ENCODE measurements at regions not wholly inside any gene's neighbourhood (a gene's known extent, or its start where the extent isn't known, plus 50 kb on each side); places are given as distances from the start of the nearest gene placed in this dataset.

DNA sequence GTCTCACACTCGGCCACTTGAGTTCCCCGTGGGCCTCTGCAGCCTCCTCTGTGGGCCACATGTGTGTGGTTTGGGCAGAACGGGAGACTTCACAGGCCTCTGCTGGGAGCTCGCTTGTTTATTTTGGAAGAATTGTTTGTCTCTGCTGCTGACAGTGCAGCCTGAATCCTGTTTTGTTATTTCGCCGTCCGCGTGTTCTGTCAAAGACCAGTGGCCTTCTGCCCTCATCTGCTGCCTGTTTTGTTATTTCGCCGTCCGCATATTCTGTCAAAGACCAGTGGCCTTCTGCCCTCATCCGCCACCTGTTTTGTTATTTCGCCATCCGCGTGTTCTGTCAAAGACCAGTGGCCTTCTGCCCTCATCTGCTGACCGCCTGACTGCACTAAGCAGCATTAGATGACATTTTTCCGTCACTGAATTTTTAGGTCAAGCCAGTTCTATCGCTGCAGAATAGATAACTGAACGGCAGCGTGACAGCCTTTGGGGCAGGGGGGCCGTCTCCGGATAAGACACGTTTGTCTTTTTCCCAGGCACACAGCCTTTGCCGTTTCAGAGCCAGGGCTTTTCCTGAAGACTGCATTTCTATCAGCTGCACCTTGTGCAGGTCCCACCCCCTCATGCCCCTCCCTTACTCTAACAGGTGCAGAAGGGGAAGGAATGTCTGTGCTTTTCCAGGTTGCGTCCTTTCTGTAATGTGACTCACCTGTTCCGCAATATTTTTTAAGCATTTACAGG lies 158.5 kb upstream of the AFDN start:
- Histone ChIP-seq H3K14ac (ENCODE audit: low read length) (no peak overlapping the region), H2AFZ (ENCODE audit: insufficient read depth, low read length, poor library complexity) (no peak overlapping the region), H3K27me3 (ENCODE audit: insufficient read depth, low read length) (no peaks in the 10 kb centered on the region), H3K4me3 (ENCODE audit: low read depth, low read length) (no peak overlapping the region), H4K12ac (ENCODE audit: low read depth, low read length) (no peak overlapping the region), H3K79me1 (ENCODE audit: low read length) (peaks cover 25% of the 10 kb centered on the region), H2BK12ac (ENCODE audit: low read length) (peak overlapping the region; percentile 54), H3K79me2 (ENCODE audit: control insufficient read depth, insufficient read depth, low read length, poor library complexity) (peaks cover 10% of the 10 kb centered on the region), H2AK5ac (ENCODE audit: low read length) (no peak overlapping the region), H3K4ac (ENCODE audit: low read depth, low read length) (no peak overlapping the region), H3K18ac (ENCODE audit: low read length) (no peak overlapping the region), H3K9me3 (ENCODE audit: insufficient read depth, low read depth, low read length) (peaks cover 10% of the 10 kb centered on the region), H3K9ac (ENCODE audit: low read length) (no peak overlapping the region), H4K91ac (ENCODE audit: low read depth, low read length) (peak overlapping the region; percentile 21), H3K4me1 (ENCODE audit: control insufficient read depth in 1 of 2, insufficient read depth in 2 of 2, low read length in 2 of 2) (peaks cover 32 to 47% of the 10 kb centered on the region in 2 experiments), H3K23ac (ENCODE audit: low read length) (no peak overlapping the region), H4K8ac (ENCODE audit: low read depth, low read length) (no peak overlapping the region), H3K4me2 (ENCODE audit: low read length) (no peak overlapping the region), H3K36me3 (ENCODE audit: control insufficient read depth in 1 of 2, insufficient read depth in 2 of 2, low read length in 2 of 2) (no peaks in the 10 kb centered on the region), H3K27ac (ENCODE audit: low read depth, low read length) (no peak overlapping the region), H2BK120ac (ENCODE audit: insufficient read depth, low read length, poor library complexity) (peak overlapping the region; percentile 90), H2BK5ac (ENCODE audit: low read depth, low read length, poor library complexity) (no peak overlapping the region)
- DNase-seq, result peak in 1 of 2 donors; percentile 54
- no CpG with 5 or more reads among the region's 26 CpGs for WGBS (ENCODE audit: extremely low coverage, insufficient coverage, insufficient read length)

- H3K23ac ChIP-seq (ENCODE audit: low read length), result no peak overlapping the region
- peak overlapping the region; percentile 88 for H2BK5ac ChIP-seq (ENCODE audit: low read depth, low read length, poor library complexity)
- no peak overlapping the region for H2AFZ ChIP-seq (ENCODE audit: insufficient read depth, low read length, poor library complexity)
- H3K4me3 ChIP-seq (ENCODE audit: low read depth, low read length), result no peak overlapping the region
- H3K18ac ChIP-seq (ENCODE audit: low read length), result peak overlapping the region; percentile 96
- peak overlapping the region; percentile 71 for H3K27ac ChIP-seq (ENCODE audit: low read depth, low read length)
- peak overlapping the region; percentile 31 for H3K4ac ChIP-seq (ENCODE audit: low read depth, low read length)
- H3K4me1 ChIP-seq (ENCODE audit: control insufficient read depth in 1 of 2, insufficient read depth in 2 of 2, low read length in 2 of 2), result peaks cover 32 to 45% of the 10 kb centered on the region in 2 experiments
- peak overlapping the region; percentile 95 for H2BK12ac ChIP-seq (ENCODE audit: low read length)
- peak overlapping the region; percentile 18 for H4K8ac ChIP-seq (ENCODE audit: low read depth, low read length)
- H3K9me3 ChIP-seq (ENCODE audit: insufficient read depth, low read depth, low read length), result peaks cover 10% of the 10 kb centered on the region
- H4K91ac ChIP-seq (ENCODE audit: low read depth, low read length), result peak overlapping the region; percentile 96
- H3K9ac ChIP-seq (ENCODE audit: low read length), result no peak overlapping the region
- H2BK120ac ChIP-seq (ENCODE audit: insufficient read depth, low read length, poor library complexity), result peak overlapping the region; percentile 90
- no peaks in the 10 kb centered on the region for H3K27me3 ChIP-seq (ENCODE audit: insufficient read depth, low read length)
- peaks cover 10% of the 10 kb centered on the region for H3K79me2 ChIP-seq (ENCODE audit: control insufficient read depth, insufficient read depth, low read length, poor library complexity)
- no CpG with 5 or more reads among the region's 21 CpGs for WGBS (ENCODE audit: extremely low coverage, insufficient coverage, insufficient read length)
- peak overlapping the region; percentile 17 for H3K4me2 ChIP-seq (ENCODE audit: low read length)
- DNase-seq, result no peak
- H2AK5ac ChIP-seq (ENCODE audit: low read length), result peak overlapping the region; percentile 97
- peaks cover 25% of the 10 kb centered on the region for H3K79me1 ChIP-seq (ENCODE audit: low read length)
- H4K12ac ChIP-seq (ENCODE audit: low read depth, low read length), result no peak overlapping the region
- no peaks in the 10 kb centered on the region for H3K36me3 ChIP-seq (ENCODE audit: control insufficient read depth in 1 of 2, insufficient read depth in 2 of 2, low read length in 2 of 2)
- peak overlapping the region; percentile 85 for H3K14ac ChIP-seq (ENCODE audit: low read length)
These were observed 157.8 kb upstream of the AFDN start for GRCh38 chr6:167668754-167669552.

DNA sequence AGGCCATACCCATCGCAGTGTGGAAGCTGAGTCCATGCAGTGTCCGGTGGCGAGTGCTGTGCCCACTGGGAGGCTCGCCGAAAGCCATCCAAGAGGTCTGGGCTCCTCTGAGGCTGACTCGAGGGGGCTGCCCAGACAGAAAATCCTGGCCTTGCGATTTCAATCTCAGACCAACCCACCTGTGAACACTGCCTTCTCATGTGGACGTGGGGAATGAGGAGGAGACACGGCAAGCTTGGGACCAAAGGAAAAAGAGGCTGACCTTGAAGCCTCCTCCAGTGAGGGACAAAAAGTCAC lies 157.2 kb upstream of the AFDN start:
- peak overlapping the region; percentile 17 for H3K4me2 ChIP-seq (ENCODE audit: low read length)
- H3K4ac ChIP-seq (ENCODE audit: low read depth, low read length), result peak overlapping the region; percentile 31
- peak overlapping the region; percentile 95 for H2BK12ac ChIP-seq (ENCODE audit: low read length)
- peak overlapping the region; percentile 96 for H3K18ac ChIP-seq (ENCODE audit: low read length)
- H2BK5ac ChIP-seq (ENCODE audit: low read depth, low read length, poor library complexity), result peak overlapping the region; percentile 88
- peaks cover 25% of the 10 kb centered on the region for H3K79me1 ChIP-seq (ENCODE audit: low read length)
- peak overlapping the region; percentile 85 for H3K14ac ChIP-seq (ENCODE audit: low read length)
- peak overlapping the region; percentile 71 for H3K27ac ChIP-seq (ENCODE audit: low read depth, low read length)
- no peaks in the 10 kb centered on the region for H3K27me3 ChIP-seq (ENCODE audit: insufficient read depth, low read length)
- no peak overlapping the region for H2AFZ ChIP-seq (ENCODE audit: insufficient read depth, low read length, poor library complexity)
- H3K36me3 ChIP-seq (ENCODE audit: control insufficient read depth in 1 of 2, insufficient read depth in 2 of 2, low read length in 2 of 2), result no peaks in the 10 kb centered on the region
- peaks cover 30 to 47% of the 10 kb centered on the region in 2 experiments for H3K4me1 ChIP-seq (ENCODE audit: control insufficient read depth in 1 of 2, insufficient read depth in 2 of 2, low read length in 2 of 2)
- no peak overlapping the region for H3K23ac ChIP-seq (ENCODE audit: low read length)
- peaks cover 10% of the 10 kb centered on the region for H3K9me3 ChIP-seq (ENCODE audit: insufficient read depth, low read depth, low read length)
- peaks cover 10% of the 10 kb centered on the region for H3K79me2 ChIP-seq (ENCODE audit: control insufficient read depth, insufficient read depth, low read length, poor library complexity)
- H4K91ac ChIP-seq (ENCODE audit: low read depth, low read length), result peak overlapping the region; percentile 96
- no peak overlapping the region for H3K4me3 ChIP-seq (ENCODE audit: low read depth, low read length)
- no peak overlapping the region for H4K12ac ChIP-seq (ENCODE audit: low read depth, low read length)
- H4K8ac ChIP-seq (ENCODE audit: low read depth, low read length), result peak overlapping the region; percentile 18
- peak overlapping the region; percentile 97 for H2AK5ac ChIP-seq (ENCODE audit: low read length)
- H3K9ac ChIP-seq (ENCODE audit: low read length), result no peak overlapping the region
- no peak for DNase-seq
- WGBS (ENCODE audit: extremely low coverage, insufficient coverage, insufficient read length), result no CpG with 5 or more reads among the region's 9 CpGs
- peak overlapping the region; percentile 90 for H2BK120ac ChIP-seq (ENCODE audit: insufficient read depth, low read length, poor library complexity)

- H3K79me2 ChIP-seq (ENCODE audit: control insufficient read depth, insufficient read depth, low read length, poor library complexity), result peaks cover 10% of the 10 kb centered on the region
- no peak overlapping the region for H4K12ac ChIP-seq (ENCODE audit: low read depth, low read length)
- peaks cover 25% of the 10 kb centered on the region for H3K79me1 ChIP-seq (ENCODE audit: low read length)
- no peaks in the 10 kb centered on the region for H3K27me3 ChIP-seq (ENCODE audit: insufficient read depth, low read length)
- H4K91ac ChIP-seq (ENCODE audit: low read depth, low read length), result peak overlapping the region; percentile 98
- H3K9ac ChIP-seq (ENCODE audit: low read length), result no peak overlapping the region
- H3K4me1 ChIP-seq (ENCODE audit: control insufficient read depth in 1 of 2, insufficient read depth in 2 of 2, low read length in 2 of 2), result peaks cover 30 to 48% of the 10 kb centered on the region in 2 experiments
- no CpG with 5 or more reads among the region's 26 CpGs for WGBS (ENCODE audit: extremely low coverage, insufficient coverage, insufficient read length)
- peak overlapping the region; percentile 96 for H2BK120ac ChIP-seq (ENCODE audit: insufficient read depth, low read length, poor library complexity)
- no peak overlapping the region for H3K4me3 ChIP-seq (ENCODE audit: low read depth, low read length)
- peak overlapping the region; percentile 80 for H4K8ac ChIP-seq (ENCODE audit: low read depth, low read length)
- H2BK5ac ChIP-seq (ENCODE audit: low read depth, low read length, poor library complexity), result peak overlapping the region; percentile 88
- peak overlapping the region; percentile 27 for H2AFZ ChIP-seq (ENCODE audit: insufficient read depth, low read length, poor library complexity)
- H2BK12ac ChIP-seq (ENCODE audit: low read length), result peak overlapping the region; percentile 95
- no peak overlapping the region for H3K23ac ChIP-seq (ENCODE audit: low read length)
- H3K18ac ChIP-seq (ENCODE audit: low read length), result peak overlapping the region; percentile 96
- no peak overlapping the region for H3K4me2 ChIP-seq (ENCODE audit: low read length)
- H3K4ac ChIP-seq (ENCODE audit: low read depth, low read length), result peak overlapping the region; percentile 66
- peak overlapping the region; percentile 100 for H2AK5ac ChIP-seq (ENCODE audit: low read length)
- H3K36me3 ChIP-seq (ENCODE audit: control insufficient read depth in 1 of 2, insufficient read depth in 2 of 2, low read length in 2 of 2), result no peaks in the 10 kb centered on the region
- peaks cover 8% of the 10 kb centered on the region for H3K9me3 ChIP-seq (ENCODE audit: insufficient read depth, low read depth, low read length)
- peak overlapping the region; percentile 92 for H3K27ac ChIP-seq (ENCODE audit: low read depth, low read length)
- peak overlapping the region; percentile 98 for H3K14ac ChIP-seq (ENCODE audit: low read length)
- DNase-seq, result no peak
These were observed 156.6 kb upstream of the AFDN start for GRCh38 chr6:167669870-167670802.
